IPS-18a (cell line): ENCODE measurements at regions not wholly inside any gene's neighbourhood (a gene's known extent, or its start where the extent isn't known, plus 50 kb on each side); places are given as distances from the start of the nearest gene placed in this dataset.

Experiments
- H3K27ac ChIP-seq: one replicate; pipeline ENCODE4 v1.5.1; 2013; ENCODE audit warnings: low read length
- H3K27me3 ChIP-seq: one replicate; pipeline ENCODE4 v1.6.1; 2013; ENCODE audit warnings: mild to moderate bottlenecking, low read length; ENCODE audit not compliant: control insufficient read depth, insufficient read depth
- H3K36me3 ChIP-seq: one replicate; pipeline ENCODE4 v1.6.1; 2013; ENCODE audit warnings: low read depth, low read length; ENCODE audit not compliant: control insufficient read depth
- H3K4me1 ChIP-seq: one replicate; pipeline ENCODE4 v1.6.1; 2013; ENCODE audit warnings: low read depth, low read length; ENCODE audit not compliant: control insufficient read depth
- H3K4me3 ChIP-seq: one replicate; pipeline ENCODE4 v1.5.1; 2013; ENCODE audit warnings: low read length
- H3K9ac ChIP-seq: one replicate; pipeline ENCODE4 v1.6.1; 2013; ENCODE audit warnings: mild to moderate bottlenecking, low read length, moderate library complexity
- H3K9me3 ChIP-seq: one replicate; pipeline ENCODE4 v1.6.1; 2013; ENCODE audit warnings: low read depth, low read length; ENCODE audit not compliant: control insufficient read depth

- Histone ChIP-seq H3K9ac (no peak overlapping the region), H3K36me3 (no peaks in the 10 kb centered on the region), H3K9me3 (no peaks in the 10 kb centered on the region), H3K27me3 (no peaks in the 10 kb centered on the region), H3K27ac (no peak overlapping the region), H3K4me1 (no peaks in the 10 kb centered on the region), H3K4me3 (no peak overlapping the region)
Observed at GRCh38 chr2:111694700-111695101, 189.3 kb downstream of the ANAPC1 start.

- no peaks in the 10 kb centered on the region for H3K4me1 ChIP-seq
- H3K27ac ChIP-seq = no peak overlapping the region
- no peaks in the 10 kb centered on the region for H3K36me3 ChIP-seq
- no peaks in the 10 kb centered on the region for H3K9me3 ChIP-seq
- no peak overlapping the region for H3K9ac ChIP-seq
- H3K27me3 ChIP-seq = no peaks in the 10 kb centered on the region
- no peak overlapping the region for H3K4me3 ChIP-seq
Observed at GRCh38 chr2:111695441-111696007, 188.5 kb downstream of the ANAPC1 start.

- Histone ChIP-seq H3K36me3 (no peaks in the 10 kb centered on the region), H3K4me1 (no peaks in the 10 kb centered on the region), H3K27me3 (no peaks in the 10 kb centered on the region), H3K27ac (no peak overlapping the region), H3K9ac (no peak overlapping the region), H3K9me3 (no peaks in the 10 kb centered on the region), H3K4me3 (no peak overlapping the region)
Observed at GRCh38 chr2:111696226-111696625, 187.8 kb downstream of the ANAPC1 start.

GRCh38 chr2:111697560-111697959 lies 186.4 kb downstream of the ANAPC1 start:
- Histone ChIP-seq H3K9ac (no peak overlapping the region), H3K4me3 (no peak overlapping the region), H3K4me1 (peaks cover 8% of the 10 kb centered on the region), H3K27me3 (no peaks in the 10 kb centered on the region), H3K36me3 (no peaks in the 10 kb centered on the region), H3K27ac (no peak overlapping the region), H3K9me3 (no peaks in the 10 kb centered on the region)

GRCh38 chr2:111698089-111698488 lies 185.9 kb downstream of the ANAPC1 start:
- Histone ChIP-seq H3K27ac (no peak overlapping the region), H3K4me1 (peaks cover 10% of the 10 kb centered on the region), H3K9me3 (no peaks in the 10 kb centered on the region), H3K27me3 (no peaks in the 10 kb centered on the region), H3K4me3 (no peak overlapping the region), H3K9ac (no peak overlapping the region), H3K36me3 (no peaks in the 10 kb centered on the region)

GRCh38 chr2:111698743-111699554 lies 185.0 kb downstream of the ANAPC1 start:
- Histone ChIP-seq H3K27ac (no peak overlapping the region), H3K27me3 (no peaks in the 10 kb centered on the region), H3K36me3 (no peaks in the 10 kb centered on the region), H3K4me3 (no peak overlapping the region), H3K4me1 (peaks cover 10% of the 10 kb centered on the region), H3K9me3 (no peaks in the 10 kb centered on the region), H3K9ac (no peak overlapping the region)

- H3K36me3 ChIP-seq = no peaks in the 10 kb centered on the region
- no peaks in the 10 kb centered on the region for H3K27me3 ChIP-seq
- no peak overlapping the region for H3K4me3 ChIP-seq
- no peaks in the 10 kb centered on the region for H3K9me3 ChIP-seq
- no peak overlapping the region for H3K27ac ChIP-seq
- no peak overlapping the region for H3K9ac ChIP-seq
- H3K4me1 ChIP-seq = peaks cover 24% of the 10 kb centered on the region
Observed at GRCh38 chr2:111701266-111701665, 182.7 kb downstream of the ANAPC1 start.

GRCh38 chr2:111701798-111702118 lies 182.2 kb downstream of the ANAPC1 start:
- H3K9me3 ChIP-seq = no peaks in the 10 kb centered on the region
- no peak overlapping the region for H3K4me3 ChIP-seq
- no peaks in the 10 kb centered on the region for H3K27me3 ChIP-seq
- peaks cover 29% of the 10 kb centered on the region for H3K4me1 ChIP-seq
- no peak overlapping the region for H3K27ac ChIP-seq
- no peak overlapping the region for H3K9ac ChIP-seq
- H3K36me3 ChIP-seq = no peaks in the 10 kb centered on the region

GRCh38 chr2:111702119-111702803 lies 181.7 kb downstream of the ANAPC1 start:
- H3K27ac ChIP-seq = no peak overlapping the region
- H3K4me1 ChIP-seq = peaks cover 29% of the 10 kb centered on the region
- H3K9ac ChIP-seq = peak overlapping the region; percentile 35
- no peaks in the 10 kb centered on the region for H3K36me3 ChIP-seq
- no peak overlapping the region for H3K4me3 ChIP-seq
- H3K27me3 ChIP-seq = no peaks in the 10 kb centered on the region
- no peaks in the 10 kb centered on the region for H3K9me3 ChIP-seq

GRCh38 chr2:111702804-111703196 lies 181.2 kb downstream of the ANAPC1 start:
- no peak overlapping the region for H3K9ac ChIP-seq
- no peak overlapping the region for H3K4me3 ChIP-seq
- H3K4me1 ChIP-seq = peaks cover 29% of the 10 kb centered on the region
- H3K36me3 ChIP-seq = no peaks in the 10 kb centered on the region
- H3K9me3 ChIP-seq = no peaks in the 10 kb centered on the region
- H3K27me3 ChIP-seq = no peaks in the 10 kb centered on the region
- H3K27ac ChIP-seq = no peak overlapping the region

GRCh38 chr2:111703759-111704158 lies 180.2 kb downstream of the ANAPC1 start:
- Histone ChIP-seq H3K27ac (no peak overlapping the region), H3K36me3 (no peaks in the 10 kb centered on the region), H3K9me3 (no peaks in the 10 kb centered on the region), H3K4me1 (peaks cover 29% of the 10 kb centered on the region), H3K4me3 (no peak overlapping the region), H3K27me3 (no peaks in the 10 kb centered on the region), H3K9ac (no peak overlapping the region)
